ENCODE measurements at regions not wholly inside any gene's neighbourhood (a gene's known extent, or its start where the extent isn't known, plus 50 kb on each side); places are given as distances from the start of the nearest gene placed in this dataset.
A peak's percentile ranks its signal among the peaks of the same experiment; 100 is the strongest.
"Not testable (repeated sequence)": the region's sequence is repeated elsewhere in the genome, so short reads cannot be mapped to it uniquely, and the experiment has no call there.

DNA sequence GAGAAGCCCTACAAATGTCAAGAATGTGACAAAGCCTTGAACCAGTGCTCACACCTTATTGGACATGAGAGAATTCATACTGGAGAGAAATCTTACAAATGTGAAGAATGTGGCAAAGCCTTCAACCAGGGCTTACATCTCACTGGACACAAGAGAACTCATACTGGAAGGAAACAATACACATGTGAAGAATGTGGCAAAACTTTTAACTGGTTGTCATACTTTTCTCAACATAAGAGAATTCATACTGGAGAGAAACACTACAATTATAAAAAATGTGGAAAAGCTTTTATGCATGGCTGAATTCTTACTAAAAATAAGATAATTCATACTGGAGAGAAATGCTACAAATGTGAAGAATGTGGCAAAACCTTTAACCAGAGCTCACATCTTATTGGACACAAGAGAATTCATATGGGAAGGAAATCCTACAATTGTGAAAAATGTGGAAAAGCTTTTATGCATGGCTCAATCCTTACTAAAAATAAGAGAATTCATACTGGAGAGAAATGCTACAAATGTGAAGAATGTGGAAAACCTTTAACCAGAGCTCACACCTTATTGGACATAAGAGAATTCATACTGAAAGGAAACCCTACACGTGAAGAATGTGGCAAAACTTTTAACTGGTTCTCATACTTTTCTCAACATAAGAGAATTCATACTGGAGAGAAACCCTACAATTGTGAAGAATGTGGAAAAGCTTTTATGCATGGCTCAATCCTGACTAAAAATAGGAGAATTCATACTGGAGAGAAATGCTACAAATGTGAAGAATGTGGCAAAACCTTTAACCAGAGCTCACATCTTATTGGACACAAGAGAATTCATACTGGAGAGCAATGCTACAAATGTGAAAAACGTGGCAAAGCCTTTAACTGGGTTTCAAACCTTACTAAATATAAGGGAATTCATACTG lies 350.6 kb upstream of the NUPR2 start:
- not testable (repeated sequence) for DNase-seq (ENCODE audit: low read depth in 2 of 3, low spot score in 2 of 3)

DNA sequence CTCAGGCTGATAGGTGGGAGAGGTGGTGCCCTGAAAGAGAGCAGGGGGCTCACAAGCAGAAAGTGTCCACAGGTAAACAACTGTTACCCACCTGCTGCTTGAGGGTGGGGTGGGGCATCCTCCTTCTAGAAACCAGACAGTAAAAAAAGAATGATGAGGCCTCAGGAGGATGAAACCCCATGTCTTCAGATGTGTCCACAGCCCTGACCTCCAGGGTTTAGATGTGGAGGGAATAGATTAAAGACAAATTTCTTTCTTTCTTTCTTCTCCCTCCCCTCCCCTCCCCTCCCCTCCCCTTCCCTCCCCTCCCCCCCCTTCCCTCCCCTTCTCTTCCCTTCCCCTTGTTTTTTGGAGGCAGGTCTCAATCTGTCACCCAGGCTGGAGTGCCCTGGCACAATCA lies 333.5 kb upstream of the NUPR2 start:
- DNase-seq (ENCODE audit: low read depth in 2 of 3, low spot score in 2 of 3), result no peak

DNA sequence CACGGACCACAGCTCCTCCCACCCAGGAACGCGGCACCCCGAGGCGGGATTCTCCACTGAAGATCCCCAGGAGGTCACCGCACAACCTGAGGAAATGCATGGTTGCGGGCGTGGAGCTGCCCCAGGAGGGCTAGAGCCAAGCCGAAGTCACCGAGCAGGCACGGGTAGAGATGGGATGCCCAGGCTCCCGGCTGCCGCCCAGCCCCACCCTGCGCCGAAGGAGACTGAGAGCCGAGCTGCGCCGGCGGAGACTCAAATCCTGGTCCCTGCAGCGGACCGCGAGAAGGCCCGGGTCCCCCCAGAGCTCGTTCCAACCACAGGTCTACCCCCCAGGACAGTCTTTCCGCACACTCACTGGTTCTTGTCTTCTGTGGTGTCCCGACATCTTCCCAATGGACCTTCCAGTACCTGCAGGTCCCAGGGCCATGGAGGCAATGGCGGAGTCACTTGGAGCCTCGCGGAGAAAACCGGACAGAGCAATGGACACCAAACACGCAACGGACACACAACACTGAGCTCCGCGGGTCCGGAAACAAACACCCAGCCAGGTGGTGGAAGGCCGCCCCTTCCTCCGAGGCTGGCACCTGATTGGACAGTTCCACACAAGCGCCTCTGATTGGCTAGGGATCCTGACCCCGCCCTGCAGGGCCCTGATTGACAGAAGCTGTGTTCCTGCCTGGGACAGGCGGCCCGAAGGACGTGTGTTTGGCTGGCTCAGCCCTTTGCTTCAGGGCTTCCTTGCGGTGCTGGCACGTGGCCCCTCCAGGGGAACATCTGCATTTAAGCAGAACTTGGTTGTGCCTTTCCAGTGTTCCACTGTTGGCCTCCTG lies 331.9 kb upstream of the NUPR2 start:
- no peak for DNase-seq (ENCODE audit: low read depth in 2 of 3, low spot score in 2 of 3)

DNA sequence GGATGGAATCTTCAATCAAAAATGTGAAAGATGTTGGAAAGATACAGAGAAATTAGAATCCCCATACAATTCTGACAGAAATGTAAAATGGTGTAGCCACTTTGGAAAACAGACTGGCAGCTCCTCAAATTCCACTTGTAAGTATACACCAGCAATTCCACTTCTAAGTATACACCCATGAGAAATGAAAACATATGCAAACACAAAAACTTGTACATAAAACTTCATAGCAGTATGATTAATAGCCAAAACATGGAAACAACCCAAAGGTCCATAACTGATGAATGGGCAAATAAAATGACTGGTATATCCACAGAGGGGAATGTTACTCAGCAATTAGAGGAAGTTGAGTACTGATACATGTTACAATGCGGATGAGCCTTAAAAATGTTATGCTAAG lies 304.3 kb upstream of the NUPR2 start:
- DNase-seq (ENCODE audit: low read depth in 2 of 3, low spot score in 2 of 3), result not testable (repeated sequence)

DNA sequence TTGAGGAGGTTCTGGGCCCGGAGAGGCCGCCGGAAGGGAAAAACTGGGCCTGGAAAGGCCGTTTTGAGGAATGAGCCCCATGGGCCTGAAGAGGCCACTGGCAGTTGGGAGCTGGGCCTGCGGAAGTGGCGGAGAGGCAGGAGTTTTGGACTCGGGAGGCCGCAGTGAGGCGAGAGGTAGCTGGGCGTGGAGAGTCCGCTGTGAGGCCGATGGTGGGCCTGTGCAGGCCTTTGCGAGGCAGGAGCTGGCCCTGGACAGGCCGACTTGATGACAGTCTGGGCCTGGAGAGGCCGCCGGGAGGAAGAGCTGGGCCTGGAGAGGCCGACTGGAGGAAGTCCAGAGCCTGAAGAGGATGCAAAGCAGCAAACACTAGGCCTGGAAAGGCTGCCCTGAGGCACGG lies 259.0 kb upstream of the NUPR2 start:
- DNase-seq (ENCODE audit: low read depth in 2 of 3, low spot score in 2 of 3), result no peak

DNA sequence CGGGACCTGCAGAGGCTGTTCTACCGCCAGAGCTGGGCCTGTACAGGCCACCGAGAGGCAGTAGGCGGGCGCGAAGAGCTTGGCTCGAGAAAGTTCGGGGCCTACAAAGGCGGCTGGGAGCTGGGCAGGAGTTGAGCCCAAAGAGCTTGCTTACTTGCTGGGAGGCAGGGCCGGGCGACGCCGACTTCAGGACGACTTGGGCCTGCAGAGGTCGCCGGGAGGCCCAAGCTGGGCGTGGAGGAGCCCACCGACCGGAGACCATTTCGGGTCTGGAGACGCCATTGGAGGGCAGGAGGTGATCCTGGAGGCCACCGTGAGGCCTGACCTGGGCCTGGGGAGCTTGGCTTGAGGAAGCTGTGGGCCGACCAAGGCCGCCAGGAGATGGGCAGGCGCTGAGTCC lies 258.4 kb upstream of the NUPR2 start:
- DNase-seq (ENCODE audit: low read depth in 2 of 3, low spot score in 2 of 3), result not testable (repeated sequence)

DNA sequence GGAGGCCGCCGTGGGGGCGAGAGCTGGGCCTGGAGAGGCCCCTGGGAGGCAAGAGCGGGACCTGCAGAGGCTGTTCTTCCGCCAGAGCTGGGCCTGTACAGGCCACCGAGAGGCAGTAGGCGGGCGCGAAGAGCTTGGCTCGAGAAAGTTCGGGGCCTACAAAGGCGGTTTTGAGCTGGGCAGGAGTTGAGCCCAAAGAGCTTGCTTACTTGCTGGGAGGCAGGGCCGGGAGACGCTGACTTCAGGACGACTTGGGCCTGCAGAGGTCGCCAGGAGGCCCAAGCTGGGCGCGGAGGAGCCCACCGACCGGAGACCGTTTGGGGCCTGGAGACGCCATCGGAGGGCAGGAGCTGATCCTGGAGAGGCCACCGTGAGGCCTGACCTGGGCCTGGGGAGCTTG lies 257.1 kb upstream of the NUPR2 start:
- not testable (repeated sequence) for DNase-seq (ENCODE audit: low read depth in 2 of 3, low spot score in 2 of 3)

DNA sequence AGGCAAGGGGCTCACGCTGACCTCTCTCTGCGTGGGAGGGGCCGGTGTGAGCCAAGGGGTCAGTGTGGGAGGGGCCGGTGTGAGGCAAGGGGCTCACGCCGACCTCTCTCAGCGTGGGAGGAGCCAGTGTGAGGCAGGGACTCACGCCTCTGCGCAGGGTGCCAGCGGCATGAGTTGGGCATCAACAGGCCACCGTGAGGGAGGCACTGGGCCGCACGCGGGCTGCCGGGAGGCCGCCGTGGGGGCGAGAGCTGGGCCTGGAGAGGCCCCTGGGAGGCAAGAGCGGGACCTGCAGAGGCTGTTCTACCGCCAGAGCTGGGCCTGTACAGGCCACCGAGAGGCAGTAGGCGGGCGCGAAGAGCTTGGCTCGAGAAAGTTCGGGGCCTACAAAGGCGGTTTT lies 255.6 kb upstream of the NUPR2 start:
- DNase-seq (ENCODE audit: low read depth in 2 of 3, low spot score in 2 of 3), result not testable (repeated sequence)

DNA sequence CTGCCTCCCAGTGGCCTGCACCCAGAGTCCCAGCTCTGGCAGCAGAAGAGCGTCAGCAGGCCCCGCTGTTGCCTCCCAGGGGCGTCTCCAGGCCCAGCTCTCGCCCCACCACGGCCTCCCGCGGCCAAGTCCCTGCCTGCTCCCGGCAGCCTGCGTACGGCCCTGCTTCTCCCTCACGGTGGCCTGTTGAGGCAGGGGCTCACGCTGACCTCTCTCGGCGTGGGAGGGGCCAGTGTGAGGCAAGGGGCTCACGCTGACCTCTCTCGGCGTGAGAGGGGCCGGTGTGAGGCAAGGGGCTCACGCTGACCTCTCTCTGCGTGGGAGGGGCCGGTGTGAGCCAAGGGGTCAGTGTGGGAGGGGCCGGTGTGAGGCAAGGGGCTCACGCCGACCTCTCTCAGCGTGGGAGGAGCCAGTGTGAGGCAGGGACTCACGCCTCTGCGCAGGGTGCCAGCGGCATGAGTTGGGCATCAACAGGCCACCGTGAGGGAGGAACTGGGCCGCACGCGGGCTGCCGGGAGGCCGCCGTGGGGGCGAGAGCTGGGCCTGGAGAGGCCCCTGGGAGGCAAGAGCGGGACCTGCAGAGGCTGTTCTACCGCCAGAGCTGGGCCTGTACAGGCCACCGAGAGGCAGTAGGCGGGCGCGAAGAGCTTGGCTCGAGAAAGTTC lies 254.1 kb upstream of the NUPR2 start:
- not testable (repeated sequence) for DNase-seq (ENCODE audit: low read depth in 2 of 3, low spot score in 2 of 3)

DNA sequence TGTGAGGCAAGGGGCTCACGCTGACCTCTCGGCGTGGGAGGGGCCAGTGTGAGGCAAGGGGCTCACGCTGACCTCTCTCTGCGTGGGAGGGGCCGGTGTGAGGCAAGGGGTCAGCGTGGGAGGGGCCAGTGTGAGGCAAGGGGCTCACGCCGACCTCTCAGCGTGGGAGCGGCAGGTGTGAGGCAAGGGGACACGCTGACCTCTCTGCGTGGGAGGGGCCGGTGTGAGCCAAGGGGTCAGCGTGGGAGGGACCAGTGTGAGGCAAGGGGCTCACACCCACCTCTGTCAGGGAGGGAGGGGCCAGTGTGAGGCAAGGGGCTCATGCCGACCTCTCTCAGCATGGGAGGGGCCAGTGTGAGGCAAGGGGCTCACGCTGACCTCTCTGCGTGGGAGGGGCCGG lies 251.7 kb upstream of the NUPR2 start:
- DNase-seq (ENCODE audit: low read depth in 2 of 3, low spot score in 2 of 3), result not testable (repeated sequence)

DNA sequence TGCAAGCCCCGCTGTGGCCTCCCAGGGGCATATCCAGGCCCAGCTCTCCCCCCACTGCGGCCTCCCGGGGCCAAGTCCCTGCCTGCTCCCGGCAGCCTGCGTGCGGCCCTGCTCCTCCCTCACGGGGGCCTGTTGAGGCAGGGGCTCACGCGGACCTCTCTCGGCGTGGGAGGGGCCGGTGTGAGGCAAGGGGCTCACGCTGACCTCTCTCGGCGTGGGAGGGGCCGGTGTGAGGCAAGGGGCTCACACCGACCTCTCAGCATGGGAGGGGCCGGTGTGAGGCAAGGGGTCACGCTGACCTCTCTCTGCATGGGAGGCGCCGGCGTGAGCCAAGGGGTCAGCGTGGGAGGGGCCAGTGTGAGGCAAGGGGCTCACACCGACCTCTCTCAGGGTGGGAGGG lies 251.2 kb upstream of the NUPR2 start:
- DNase-seq (ENCODE audit: low read depth in 2 of 3, low spot score in 2 of 3), result not testable (repeated sequence)

DNA sequence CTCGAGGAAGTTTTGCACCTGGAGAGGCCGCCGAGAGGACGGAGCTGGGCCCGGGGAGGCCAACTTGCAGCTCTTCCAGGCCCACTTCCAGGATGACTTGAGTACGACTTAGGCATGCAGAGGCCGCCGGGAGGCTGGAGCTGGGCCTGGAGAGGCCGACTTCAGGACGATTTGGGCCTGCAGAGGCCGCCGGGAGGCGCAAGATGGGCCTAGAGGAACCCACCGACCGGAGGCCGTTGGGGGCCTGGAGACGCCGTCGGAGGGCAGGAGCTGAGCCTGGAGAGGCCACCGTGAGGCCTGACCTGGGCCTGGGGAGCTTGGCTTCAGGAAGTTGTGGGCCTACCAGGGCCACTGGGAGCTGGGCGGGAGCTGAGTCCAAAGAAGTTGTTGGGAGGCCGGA lies 250.5 kb upstream of the NUPR2 start:
- not testable (repeated sequence) for DNase-seq (ENCODE audit: low read depth in 2 of 3, low spot score in 2 of 3)

DNA sequence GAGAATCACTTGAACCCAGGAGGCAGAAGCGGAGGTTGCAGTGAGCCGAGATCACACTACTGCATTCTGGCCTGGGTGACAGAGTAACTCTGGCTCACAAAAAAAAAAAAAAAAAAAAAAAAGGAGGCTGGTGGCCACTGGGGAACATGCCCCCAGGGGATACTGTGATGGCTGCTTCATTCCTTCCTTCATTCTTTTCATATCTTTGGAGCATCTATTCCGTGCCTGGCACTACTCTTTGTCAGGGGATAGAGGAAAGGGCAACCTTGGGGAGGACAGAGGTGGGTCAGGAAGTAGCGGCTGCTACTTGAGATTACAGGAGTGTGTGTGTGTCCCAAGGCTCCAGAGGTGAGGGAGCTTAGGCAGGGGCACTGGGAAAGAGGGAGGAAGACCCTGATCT lies 236.4 kb upstream of the NUPR2 start:
- not testable (repeated sequence) for DNase-seq (ENCODE audit: low read depth in 2 of 3, low spot score in 2 of 3)

DNA sequence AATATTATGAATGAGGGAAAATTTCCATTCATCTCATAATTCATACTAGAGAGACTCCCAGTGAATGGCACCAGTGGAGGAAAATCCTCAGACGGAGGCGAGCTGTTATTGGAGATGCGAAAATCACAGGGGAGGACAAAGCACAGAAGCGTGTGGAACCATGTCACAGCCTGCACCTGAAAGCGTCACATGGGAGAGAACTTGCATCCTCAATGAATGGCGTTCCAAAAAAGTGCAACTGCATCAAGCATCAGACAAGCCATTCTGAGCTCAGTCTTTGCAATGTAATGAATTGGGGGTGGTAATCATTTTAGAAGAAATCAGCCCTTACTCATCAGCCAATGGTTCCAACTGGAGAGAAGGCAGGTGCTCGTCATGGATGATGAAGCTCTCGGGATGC lies 235.0 kb upstream of the NUPR2 start:
- DNase-seq (ENCODE audit: low read depth in 2 of 3, low spot score in 2 of 3), result not testable (repeated sequence)

DNA sequence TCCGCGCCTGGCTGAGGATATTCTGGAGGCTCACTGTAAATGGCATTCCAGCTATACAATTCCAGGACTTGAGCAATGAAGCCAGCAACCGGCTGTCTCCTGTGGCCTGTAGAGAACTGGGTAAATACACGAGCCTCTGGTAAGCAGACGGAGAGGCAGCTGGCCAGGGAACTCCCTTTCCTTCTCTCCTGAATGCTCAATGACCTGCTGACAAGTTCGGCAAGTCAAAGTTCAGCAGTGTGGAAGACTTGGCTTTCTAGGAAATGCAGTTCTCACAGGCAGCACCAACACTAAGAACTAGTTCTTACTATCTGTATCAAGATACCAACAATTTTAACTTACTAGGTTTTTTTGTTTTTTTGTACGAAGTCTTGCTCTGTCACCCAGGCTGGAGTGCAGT lies 232.1 kb upstream of the NUPR2 start:
- not testable (repeated sequence) for DNase-seq (ENCODE audit: low read depth in 2 of 3, low spot score in 2 of 3)

DNA sequence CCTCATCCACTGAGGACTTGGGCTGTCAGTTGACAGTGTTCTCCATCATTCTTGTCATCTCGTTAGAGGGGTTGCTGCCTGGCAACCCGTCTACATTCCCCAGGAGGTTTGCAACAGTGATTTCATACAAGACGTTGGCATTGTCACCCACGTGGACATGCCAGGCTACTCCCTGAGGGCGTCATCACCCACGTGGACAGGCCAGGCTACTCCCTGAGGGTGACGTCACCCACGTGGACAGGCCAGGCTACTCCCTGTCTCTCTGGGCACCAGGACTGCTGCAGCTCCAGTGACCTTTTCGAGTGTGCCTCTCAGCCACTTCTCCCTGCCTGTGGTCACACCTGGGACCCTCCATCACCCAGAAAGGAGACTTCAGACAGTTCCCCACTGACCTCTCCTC lies 212.1 kb upstream of the NUPR2 start:
- not testable (repeated sequence) for DNase-seq (ENCODE audit: low read depth in 2 of 3, low spot score in 2 of 3)

DNA sequence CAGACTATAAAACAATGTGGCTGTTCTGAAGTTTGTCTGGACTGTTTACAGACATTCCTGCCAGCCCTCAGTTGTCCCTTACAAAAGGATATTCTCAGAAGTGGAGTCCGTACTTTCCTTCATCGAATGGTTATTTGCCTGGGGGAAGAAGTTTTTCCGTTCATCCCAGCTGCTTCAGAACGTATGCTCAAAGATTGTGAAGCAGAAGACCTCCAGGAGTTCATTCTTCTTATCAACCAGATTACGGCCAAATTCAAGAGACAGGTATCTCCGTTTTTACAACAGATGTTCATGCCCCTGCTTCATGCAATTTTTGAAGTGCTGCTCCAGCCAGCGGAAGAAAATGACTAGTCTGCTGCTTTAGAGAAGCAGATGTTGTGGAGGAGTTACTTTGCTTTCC lies 174.3 kb upstream of the NUPR2 start:
- no peak for DNase-seq (ENCODE audit: low read depth in 2 of 3, low spot score in 2 of 3)

DNA sequence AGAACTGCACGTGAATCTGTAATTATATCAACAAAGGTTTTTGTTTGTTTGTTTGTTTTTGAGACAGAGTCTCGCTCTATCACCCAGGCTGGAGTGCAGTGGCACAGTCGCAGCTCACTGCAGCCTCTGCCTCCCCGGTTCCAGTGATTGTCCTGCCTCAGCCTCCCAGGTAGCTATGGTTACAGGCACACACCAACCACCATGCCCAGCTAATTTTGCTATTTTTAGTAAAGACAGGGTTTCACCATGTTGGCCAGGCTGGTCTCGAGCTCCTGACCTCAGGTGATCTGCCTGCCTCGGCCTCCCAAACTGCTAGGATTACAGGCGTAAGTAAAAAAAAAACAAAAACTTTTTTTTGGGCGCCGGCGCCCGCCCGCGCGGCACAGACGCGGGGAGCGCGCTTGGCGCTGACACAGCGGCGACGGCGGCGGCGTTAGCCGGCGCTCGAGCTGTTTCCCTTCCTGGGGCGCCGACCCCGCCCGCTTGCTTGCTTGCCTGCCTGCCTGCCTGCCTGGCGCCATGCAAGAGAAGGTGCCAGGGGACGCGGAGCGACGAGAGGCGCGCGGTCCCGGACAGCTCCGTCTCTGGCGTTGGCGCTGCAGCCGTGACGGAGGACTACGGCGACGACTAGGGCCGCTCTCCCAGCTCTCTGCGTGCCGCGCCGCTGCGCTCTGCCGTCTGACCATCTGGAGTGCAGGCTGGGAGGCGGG lies 171.4 kb upstream of the NUPR2 start:
- peak in 2 of 3 donors; percentile 0 to 2 for DNase-seq (ENCODE audit: low read depth in 2 of 3, low spot score in 2 of 3)

DNA sequence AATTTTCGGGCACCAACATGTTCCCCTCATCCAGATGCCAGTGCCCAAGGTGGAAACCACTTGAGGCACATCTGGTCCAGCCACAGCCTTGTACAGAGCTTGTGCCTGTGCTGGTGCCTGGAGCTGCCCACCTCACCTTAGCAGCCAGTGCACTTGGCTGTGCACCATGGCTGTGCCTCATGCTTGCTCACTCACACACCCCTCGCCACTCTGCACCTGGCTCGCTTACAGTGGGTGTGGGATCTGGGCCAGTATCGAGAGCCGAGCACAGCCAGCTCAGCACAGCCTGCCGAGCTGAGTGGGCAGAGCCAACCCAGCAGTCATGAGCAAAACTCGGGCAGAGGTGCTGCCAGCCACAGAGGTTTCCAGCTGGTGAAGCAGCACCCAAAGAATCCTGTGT lies 139.9 kb upstream of the NUPR2 start:
- DNase-seq (ENCODE audit: low read depth in 2 of 3, low spot score in 2 of 3), result no peak

DNA sequence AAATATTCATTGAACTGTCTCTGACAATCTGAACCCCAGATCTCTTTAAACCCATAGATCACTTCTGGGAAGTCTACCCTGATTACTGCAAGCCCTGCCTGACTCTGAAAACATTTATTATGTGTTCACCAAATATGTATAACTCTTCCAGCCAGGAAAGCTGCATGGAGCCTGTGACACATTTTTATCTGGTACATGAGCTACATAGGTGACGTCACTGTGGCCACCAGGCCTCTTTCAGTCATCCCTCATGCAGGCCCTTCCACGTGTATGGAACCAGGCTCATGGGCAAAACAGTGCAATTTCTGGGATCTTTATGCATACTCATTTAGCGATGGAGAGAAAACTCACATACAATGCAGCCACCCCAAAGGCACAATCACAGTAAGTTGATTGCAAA lies 133.9 kb upstream of the NUPR2 start:
- no peak for DNase-seq (ENCODE audit: low read depth in 2 of 3, low spot score in 2 of 3)

DNA sequence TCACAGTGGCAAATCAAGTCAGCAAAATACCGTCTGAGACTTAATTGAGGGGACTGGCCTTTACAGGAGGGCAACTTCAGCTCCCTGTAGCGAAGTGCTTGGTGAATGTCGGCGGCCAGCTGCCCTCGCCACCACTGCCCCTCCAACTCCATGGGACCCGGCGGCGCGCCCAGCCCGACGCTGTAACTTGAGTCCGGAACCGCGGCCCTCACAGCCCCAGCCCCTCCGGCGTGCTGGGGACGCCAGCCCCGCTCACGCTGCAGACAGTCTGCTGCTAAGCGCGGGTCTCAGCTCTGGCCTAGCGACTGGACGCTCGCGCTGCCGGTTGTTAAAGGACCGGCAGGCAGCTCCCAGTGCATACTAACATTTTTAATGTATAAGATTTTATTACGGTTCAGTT lies 113.4 kb upstream of the NUPR2 start:
- DNase-seq (ENCODE audit: low read depth in 2 of 3, low spot score in 2 of 3), result no peak
